CD14-positive monocyte (primary cell): ENCODE measurements at regions not wholly inside any gene's neighbourhood (a gene's known extent, or its start where the extent isn't known, plus 50 kb on each side); places are given as distances from the start of the nearest gene placed in this dataset.

Source experiments
- DNase-seq, 3 donors: peaks; one replicate each; pipeline ENCODE4 v3.0.0-alpha.2; 2011 to 2022
- H2AFZ ChIP-seq: 2 replicates; pipeline ENCODE4 v1.6.0; 2012; ENCODE audit warnings: mild to moderate bottlenecking, low read depth, low read length, inconsistent platforms; ENCODE audit not compliant: insufficient read depth, poor library complexity, severe bottlenecking
- H3K27ac ChIP-seq, 2 donors: 1 replicate in 1 of 2; 2 replicates in 1 of 2; pipeline ENCODE4 v1.5.1; 2012 to 2013; ENCODE audit warnings: low read length in 2 of 2, control low read depth in 1 of 2, inconsistent platforms in 1 of 2, low read depth in 1 of 2, mild to moderate bottlenecking in 1 of 2
- H3K27me3 ChIP-seq, 2 donors: one replicate each; pipeline versions ENCODE4 v1.6.0 to v1.6.1; 2011 to 2013; ENCODE audit warnings: low read length in 2 of 2; ENCODE audit not compliant: control insufficient read depth in 2 of 2, insufficient read depth in 2 of 2
- H3K36me3 ChIP-seq, 2 donors: replicated peaks in 1 of 2; 1 replicate in 1 of 2; 2 replicates in 1 of 2; pipeline versions ENCODE4 v1.5.1 to v1.6.1; 2012 to 2013; ENCODE audit warnings: low read length in 2 of 2, control low read depth in 1 of 2, inconsistent platforms in 1 of 2, mild to moderate bottlenecking in 1 of 2; ENCODE audit not compliant: insufficient read depth in 2 of 2, control insufficient read depth in 1 of 2
- H3K4me1 ChIP-seq, 2 donors: 1 replicate in 1 of 2; 2 replicates in 1 of 2; pipeline versions ENCODE4 v1.5.1 to v1.6.1; 2012 to 2013; ENCODE audit warnings: low read length in 2 of 2, control low read depth in 1 of 2, inconsistent platforms in 1 of 2, mild to moderate bottlenecking in 1 of 2, moderate library complexity in 1 of 2; ENCODE audit not compliant: insufficient read depth in 2 of 2, control insufficient read depth in 1 of 2
- H3K4me2 ChIP-seq: replicated peaks from 2 replicates; pipeline ENCODE3; 2012; ENCODE audit warnings: low read length, moderate library complexity, mild to moderate bottlenecking; ENCODE audit not compliant: poor library complexity, severe bottlenecking; ENCODE audit errors: extremely low read depth
- H3K4me3 ChIP-seq, 3 experiments: fragments of 200-600 bp in 1 of 3; sonication (generic) in 1 of 3; replicated peaks in 1 of 3; 1 replicate in 2 of 3; 2 replicates in 1 of 3; pipeline ENCODE4 v1.5.1; 2011 to 2013; ENCODE audit warnings: low read length in 3 of 3, mild to moderate bottlenecking in 3 of 3, control low read depth in 2 of 3, low read depth in 2 of 3, inconsistent platforms in 1 of 3, moderate library complexity in 1 of 3
- H3K79me2 ChIP-seq: 2 replicates; pipeline ENCODE4 v1.6.0; 2012; ENCODE audit warnings: mild to moderate bottlenecking, control low read depth, inconsistent platforms, low read length, moderate library complexity; ENCODE audit not compliant: insufficient read depth
- H3K9ac ChIP-seq: 2 replicates; pipeline ENCODE4 v1.6.0; 2017; ENCODE audit warnings: low read length, mild to moderate bottlenecking; ENCODE audit not compliant: insufficient read depth, poor library complexity, severe bottlenecking
- H3K9me3 ChIP-seq, 2 donors: replicated peaks in 1 of 2; 1 replicate in 1 of 2; 2 replicates in 1 of 2; pipeline versions ENCODE4 v1.5.1 to v1.6.1; 2012 to 2013; ENCODE audit warnings: low read length in 2 of 2, control low read depth in 1 of 2; ENCODE audit not compliant: control insufficient read depth in 1 of 2, insufficient read depth in 1 of 2
- H4K20me1 ChIP-seq: 2 replicates; pipeline ENCODE4 v1.6.0; 2012; ENCODE audit warnings: mild to moderate bottlenecking, low read length, control low read depth, moderate library complexity; ENCODE audit not compliant: insufficient read depth
- H3K27ac Mint-ChIP-seq, 7 donors: one replicate each; pipeline ENCODE4 v1.8.0; 2020; ENCODE audit warnings: mild to moderate bottlenecking in 7 of 7, mixed read lengths in 7 of 7, moderate library complexity in 6 of 7, inconsistent platforms in 2 of 7
- H3K27me3 Mint-ChIP-seq, 3 donors: one replicate each; pipeline ENCODE4 v1.8.0; 2021 to 2022; ENCODE audit warnings: low read depth in 3 of 3, mild to moderate bottlenecking in 3 of 3, mixed read lengths in 3 of 3, moderate library complexity in 3 of 3, inconsistent platforms in 1 of 3
- H3K36me3 Mint-ChIP-seq, 2 donors: one replicate each; pipeline ENCODE4 v1.8.0; 2020; ENCODE audit warnings: mixed read lengths in 2 of 2, inconsistent platforms in 1 of 2, mild to moderate bottlenecking in 1 of 2
- H3K4me1 Mint-ChIP-seq: one replicate; pipeline ENCODE4 v1.8.0; 2020; ENCODE audit warnings: mild to moderate bottlenecking, mixed read lengths
- H3K4me3 Mint-ChIP-seq, 2 donors: one replicate each; pipeline ENCODE4 v1.8.0; 2020; ENCODE audit warnings: mild to moderate bottlenecking in 2 of 2, mixed read lengths in 2 of 2, moderate library complexity in 1 of 2
- H3K9me3 Mint-ChIP-seq, 7 donors: one replicate each; pipeline ENCODE4 v1.8.0; 2020 to 2022; ENCODE audit warnings: mixed read lengths in 7 of 7, mild to moderate bottlenecking in 6 of 7, moderate library complexity in 6 of 7, inconsistent platforms in 2 of 7
- intact Hi-C, 2 donors: fragments of 100-400 bp; cut with micrococcal nuclease; formaldehyde crosslinking; loops; one replicate each; pipeline versions ENCODE4 v1.15.0 to v1.15.1; 2023
- TF ChIP-seq, protein P1 (sequence below): fragments of 200-600 bp; IDR thresholded peaks from one replicate; pipeline ENCODE4 v1.8.0; 2022; ENCODE audit warnings: antibody characterized with exemption, mild to moderate bottlenecking

DNA sequence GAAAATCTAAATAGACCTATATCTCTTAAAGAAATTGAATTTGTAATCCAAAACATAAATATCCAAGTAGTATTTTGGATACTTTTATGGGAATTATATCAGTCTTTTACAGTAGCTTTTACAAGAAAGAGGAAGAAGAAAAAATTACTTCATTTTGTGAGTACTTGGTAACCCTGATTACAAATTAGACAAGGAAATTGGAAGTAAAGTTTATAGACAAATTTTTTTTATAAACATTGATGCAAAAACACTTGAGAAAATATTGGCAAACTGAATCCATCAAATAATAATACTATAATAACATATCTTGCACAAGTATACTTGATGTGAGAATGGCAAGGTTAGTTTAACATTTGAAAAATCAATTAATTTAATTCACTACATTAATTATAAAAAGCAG is 954.1 kb upstream of the MIR17HG start:
- H3K4me3 Mint-ChIP-seq = no peak overlapping the region
- Histone ChIP-seq H3K27me3 (no peaks in the 10 kb centered on the region), H4K20me1 (no peaks in the 10 kb centered on the region), H3K4me3 (no peak overlapping the region), H3K27ac (no peak overlapping the region), H3K4me1 (no peaks in the 10 kb centered on the region), H3K9me3 (peaks cover 4 to 6% of the 10 kb centered on the region in 2 donors), H3K9ac (no peak overlapping the region), H2AFZ (no peak overlapping the region), H3K36me3 (no peaks in the 10 kb centered on the region), H3K4me2 (no peak overlapping the region), H3K79me2 (no peaks in the 10 kb centered on the region)
- no peaks in the 10 kb centered on the region for H3K4me1 Mint-ChIP-seq
- no peaks in the 10 kb centered on the region for H3K36me3 Mint-ChIP-seq
- H3K27me3 Mint-ChIP-seq = peaks cover 0 to 1% (median 1%) of the 10 kb centered on the region in 3 donors
- no peak overlapping the region for H3K27ac Mint-ChIP-seq
- TF ChIP-seq, protein P1, sequence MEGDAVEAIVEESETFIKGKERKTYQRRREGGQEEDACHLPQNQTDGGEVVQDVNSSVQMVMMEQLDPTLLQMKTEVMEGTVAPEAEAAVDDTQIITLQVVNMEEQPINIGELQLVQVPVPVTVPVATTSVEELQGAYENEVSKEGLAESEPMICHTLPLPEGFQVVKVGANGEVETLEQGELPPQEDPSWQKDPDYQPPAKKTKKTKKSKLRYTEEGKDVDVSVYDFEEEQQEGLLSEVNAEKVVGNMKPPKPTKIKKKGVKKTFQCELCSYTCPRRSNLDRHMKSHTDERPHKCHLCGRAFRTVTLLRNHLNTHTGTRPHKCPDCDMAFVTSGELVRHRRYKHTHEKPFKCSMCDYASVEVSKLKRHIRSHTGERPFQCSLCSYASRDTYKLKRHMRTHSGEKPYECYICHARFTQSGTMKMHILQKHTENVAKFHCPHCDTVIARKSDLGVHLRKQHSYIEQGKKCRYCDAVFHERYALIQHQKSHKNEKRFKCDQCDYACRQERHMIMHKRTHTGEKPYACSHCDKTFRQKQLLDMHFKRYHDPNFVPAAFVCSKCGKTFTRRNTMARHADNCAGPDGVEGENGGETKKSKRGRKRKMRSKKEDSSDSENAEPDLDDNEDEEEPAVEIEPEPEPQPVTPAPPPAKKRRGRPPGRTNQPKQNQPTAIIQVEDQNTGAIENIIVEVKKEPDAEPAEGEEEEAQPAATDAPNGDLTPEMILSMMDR = no peak
- DNase-seq = no peak
- intact Hi-C loops = no loop called here
- peaks cover 2 to 10% (median 8%) of the 10 kb centered on the region in 7 donors for H3K9me3 Mint-ChIP-seq

DNA sequence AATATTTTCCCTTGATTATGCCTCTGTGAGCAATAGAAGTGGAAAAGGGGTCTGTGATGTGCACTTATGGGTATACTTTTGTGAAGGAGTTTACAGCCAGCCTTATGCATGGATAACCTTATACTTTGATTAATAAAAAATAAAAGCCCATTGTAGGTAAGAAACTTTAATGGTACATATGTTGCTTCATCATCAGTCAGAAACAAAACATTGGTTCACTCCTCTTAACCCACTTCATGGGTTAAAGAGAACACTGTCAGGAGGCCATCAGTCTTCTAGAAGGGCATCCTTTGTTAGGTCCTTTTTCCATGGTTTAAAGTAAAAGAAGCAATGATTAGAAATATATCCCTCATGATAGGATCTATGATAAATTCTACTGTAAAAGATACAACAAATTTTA is 952.1 kb upstream of the MIR17HG start:
- Histone ChIP-seq H3K4me2 (no peak overlapping the region), H3K4me1 (no peaks in the 10 kb centered on the region), H3K9ac (no peak overlapping the region), H2AFZ (no peak overlapping the region), H3K27ac (no peak overlapping the region), H3K79me2 (no peaks in the 10 kb centered on the region), H4K20me1 (no peaks in the 10 kb centered on the region), H3K36me3 (no peaks in the 10 kb centered on the region), H3K4me3 (no peak overlapping the region), H3K9me3 (peaks cover 2 to 4% of the 10 kb centered on the region in 2 donors), H3K27me3 (no peaks in the 10 kb centered on the region)
- DNase-seq = no peak
- Mint-ChIP-seq H3K9me3 (peaks cover 1 to 16% (median 5%) of the 10 kb centered on the region in 7 donors), H3K27me3 (peaks cover 0 to 1% (median 0%) of the 10 kb centered on the region in 3 donors), H3K36me3 (no peaks in the 10 kb centered on the region), H3K27ac (no peak overlapping the region), H3K4me3 (no peak overlapping the region), H3K4me1 (no peaks in the 10 kb centered on the region)
- TF ChIP-seq, protein P1 = no peak
- intact Hi-C loops = no loop called here
